B cell (primary cell): ENCODE measurements at regions not wholly inside any gene's neighbourhood (a gene's known extent, or its start where the extent isn't known, plus 50 kb on each side); places are given as distances from the start of the nearest gene placed in this dataset.

ENCODE experiments used
- ATAC-seq: fragments of 200-7000 bp; cut with Tn5 transposase; one replicate; pipeline ENCODE4 v1.10.0; 2021; ENCODE audit warnings: low read depth, mild to moderate bottlenecking, moderate number of reproducible peaks, moderate library complexity
- CTCF ChIA-PET: fragments of 350-600 bp; sonication (Branson Sonifier 250); formaldehyde crosslinking; loops from one replicate; lab custom pipeline; 2021; ENCODE audit warnings: antibody characterized with exemption, inconsistent platforms; lab: Charles Lee
- POLR2A ChIA-PET: fragments of 350-600 bp; sonication (Branson Sonifier 250); formaldehyde crosslinking; loops from one replicate; lab custom pipeline; 2021; ENCODE audit warnings: antibody characterized with exemption; lab: Charles Lee
- DNase-seq: peaks from one replicate; pipeline ENCODE4 v3.0.0; 2013
- H2AFZ ChIP-seq: 2 replicates; pipeline ENCODE4 v1.6.1; 2012; ENCODE audit warnings: mild to moderate bottlenecking, low read depth, low read length; ENCODE audit not compliant: insufficient read depth, poor library complexity, severe bottlenecking
- H3K27ac ChIP-seq, 2 donors: 1 replicate in 1 of 2; 2 replicates in 1 of 2; pipeline ENCODE4 v1.5.1; 2012 to 2013; ENCODE audit warnings: low read length in 2 of 2, mild to moderate bottlenecking in 2 of 2, moderate library complexity in 1 of 2
- H3K27me3 ChIP-seq, 4 experiments: fragments of 200-600 bp in 1 of 4; sonication (generic) in 1 of 4; replicated peaks in 1 of 4; 1 replicate in 2 of 4; 2 replicates in 2 of 4; pipeline versions ENCODE4 v1.6.1 to v1.7.0; 2013 to 2016; ENCODE audit warnings: low read length in 3 of 4, mild to moderate bottlenecking in 2 of 4, mixed read lengths in 1 of 4, moderate library complexity in 1 of 4; ENCODE audit not compliant: insufficient read depth in 4 of 4, control insufficient read depth in 3 of 4; ENCODE audit errors: control extremely low read depth in 1 of 4
- H3K36me3 ChIP-seq, 2 experiments: replicated peaks in 1 of 2; 1 replicate in 1 of 2; 2 replicates in 1 of 2; pipeline versions ENCODE4 v1.6.1 to v1.7.1; 2013; ENCODE audit warnings: low read length in 1 of 2; ENCODE audit not compliant: insufficient read depth in 2 of 2, control insufficient read depth in 1 of 2; ENCODE audit errors: control extremely low read depth in 1 of 2, extremely low read depth in 1 of 2
- H3K4me1 ChIP-seq, 2 donors: fragments of 200-600 bp in 1 of 2; sonication (generic) in 1 of 2; 1 replicate in 1 of 2; 2 replicates in 1 of 2; pipeline versions ENCODE4 v1.5.1 to v1.6.1; 2013 to 2017; ENCODE audit warnings: low read length in 2 of 2; ENCODE audit not compliant: control insufficient read depth in 2 of 2, insufficient read depth in 2 of 2
- H3K4me2 ChIP-seq: replicated peaks from 2 replicates; pipeline ENCODE3; 2012; ENCODE audit warnings: mild to moderate bottlenecking, low read depth, low read length; ENCODE audit not compliant: poor library complexity, severe bottlenecking
- H3K4me3 ChIP-seq, 5 experiments: fragments of 200-600 bp in 1 of 5; sonication (generic) in 1 of 5; 1 replicate in 3 of 5; 2 replicates in 2 of 5; pipeline versions ENCODE4 v1.5.1 to v1.7.0; 2011 to 2016; ENCODE audit warnings: low read length in 4 of 5, mild to moderate bottlenecking in 4 of 5, low read depth in 2 of 5, control low read depth in 1 of 5, moderate library complexity in 1 of 5; ENCODE audit not compliant: insufficient read depth in 1 of 5; ENCODE audit errors: control extremely low read depth in 1 of 5, extremely low read depth in 1 of 5
- H3K79me2 ChIP-seq: fragments of 200-600 bp; sonication (generic); one replicate; pipeline ENCODE4 v1.6.0; 2016; ENCODE audit warnings: low read length; ENCODE audit not compliant: control insufficient read depth, insufficient read depth
- H3K9ac ChIP-seq: fragments of 200-600 bp; sonication (generic); 2 replicates; pipeline ENCODE4 v1.6.1; 2017; ENCODE audit warnings: mild to moderate bottlenecking, low read length, moderate library complexity
- H3K9me3 ChIP-seq, 3 donors: one replicate each; pipeline versions ENCODE4 v1.6.1 to v1.7.1; 2013; ENCODE audit warnings: low read length in 2 of 3; ENCODE audit not compliant: control insufficient read depth in 2 of 3, insufficient read depth in 1 of 3; ENCODE audit errors: control extremely low read depth in 1 of 3
- H4K20me1 ChIP-seq: 2 replicates; pipeline ENCODE4 v1.6.0; 2012; ENCODE audit warnings: mild to moderate bottlenecking, low read length; ENCODE audit not compliant: insufficient read depth, control insufficient read depth, poor library complexity, severe bottlenecking
- H3K27ac Mint-ChIP-seq: one replicate; pipeline ENCODE4 v1.8.0; 2021; ENCODE audit warnings: mixed read lengths
- H3K27me3 Mint-ChIP-seq: one replicate; pipeline ENCODE4 v1.8.0; 2021; ENCODE audit warnings: mixed read lengths
- H3K4me1 Mint-ChIP-seq: one replicate; pipeline ENCODE4 v1.8.0; 2021; ENCODE audit warnings: mixed read lengths
- H3K4me3 Mint-ChIP-seq: one replicate; pipeline ENCODE4 v1.8.0; 2021; ENCODE audit warnings: mixed read lengths
- H3K9me3 Mint-ChIP-seq: one replicate; pipeline ENCODE4 v1.8.0; 2022; ENCODE audit warnings: mixed read lengths; ENCODE audit not compliant: insufficient read depth
- CTCF ChIP-seq: fragments of 200-600 bp; IDR thresholded peaks from one replicate; pipeline ENCODE4 v1.8.0; 2022; ENCODE audit warnings: antibody characterized with exemption, mild to moderate bottlenecking
- EZH2 ChIP-seq: IDR thresholded peaks from 2 replicates; pipeline ENCODE4 v1.6.1; 2012; ENCODE audit warnings: borderline replicate concordance, low read depth, mild to moderate bottlenecking, moderate library complexity, low read length; ENCODE audit not compliant: insufficient read depth, poor library complexity, severe bottlenecking
- WGBS: methylation state at CpG from one replicate; pipeline ENCODE4 v1.1.5; 2013; ENCODE audit warnings: missing lambda C conversion rate; ENCODE audit not compliant: insufficient coverage; 5-methylcytosine and 5-hydroxymethylcytosine counted together
- intact Hi-C: fragments of 100-400 bp; cut with micrococcal nuclease; formaldehyde crosslinking; loops from one replicate; pipeline ENCODE4 v1.10.0; 2022

GRCh38 chr5:173733425-173733824 lies 117.0 kb upstream of the BOD1 start:
- intact Hi-C loops: loop anchor here (10.0 kb wide), 1 partner anchor 49 kb away; no protein-coding TSS in a partner anchor
- Histone ChIP-seq H2AFZ (peak overlapping the region; percentile 64), H3K9me3 (peaks cover 0 to 4% (median 0%) of the 10 kb centered on the region in 3 donors), H3K27me3 (no peaks in the 10 kb centered on the region), H3K36me3 (no peaks in the 10 kb centered on the region), H3K27ac (peak overlapping the region; percentile 80 to 89), H3K79me2 (no peaks in the 10 kb centered on the region), H3K9ac (no peak overlapping the region), H3K4me1 (peaks cover 50 to 55% of the 10 kb centered on the region in 2 donors), H4K20me1 (no peaks in the 10 kb centered on the region), H3K4me2 (peak overlapping the region; percentile 54), H3K4me3 (no peak overlapping the region)
- Mint-ChIP-seq H3K9me3 (no peaks in the 10 kb centered on the region), H3K27me3 (no peaks in the 10 kb centered on the region), H3K4me3 (peak overlapping the region; percentile 67), H3K27ac (peak overlapping the region; percentile 92), H3K4me1 (peaks cover 63% of the 10 kb centered on the region)
- CTCF ChIA-PET: interaction anchor here (0.7 to 1.8 kb wide), 5 partner anchors 20 to 192 kb away, joined by 3 to 8 read pairs (median 4); no protein-coding TSS in a partner anchor
- no peak for TF ChIP-seq EZH2
- TF ChIP-seq CTCF: no peak
- ATAC-seq (no peak), DNase-seq (no peak)
- POLR2A ChIA-PET: interaction anchor here (1.1 kb wide), 2 partner anchors 88 to 170 kb away, joined by 3 read pairs; no protein-coding TSS in a partner anchor
- WGBS: 82% methylated on average over 6 of the region's 9 CpGs

- peak; percentile 79 for DNase-seq
- WGBS: 35% methylated on average over 15 of the region's 18 CpGs
- no peaks in the 10 kb centered on the region for H4K20me1 ChIP-seq
- H3K9ac ChIP-seq: no peak overlapping the region
- H3K79me2 ChIP-seq: no peaks in the 10 kb centered on the region
- H3K4me1 ChIP-seq: peaks cover 50 to 57% of the 10 kb centered on the region in 2 donors
- peak; percentile 63 for ATAC-seq
- peak overlapping the region; percentile 54 for H3K4me2 ChIP-seq
- CTCF ChIA-PET: interaction anchor here (0.7 to 1.8 kb wide), 7 partner anchors 8 to 191 kb away, joined by 3 to 8 read pairs (median 3); no protein-coding TSS in a partner anchor
- TF ChIP-seq CTCF (no peak), EZH2 (no peak)
- peaks cover 0 to 4% (median 0%) of the 10 kb centered on the region in 3 donors for H3K9me3 ChIP-seq
- H3K27me3 ChIP-seq: no peaks in the 10 kb centered on the region
- peak overlapping the region; percentile 80 to 89 for H3K27ac ChIP-seq
- intact Hi-C loops: loop anchor here (10.0 kb wide), 1 partner anchor 49 kb away; no protein-coding TSS in a partner anchor
- Mint-ChIP-seq H3K27ac (peak overlapping the region; percentile 92), H3K27me3 (no peaks in the 10 kb centered on the region), H3K9me3 (no peaks in the 10 kb centered on the region), H3K4me1 (peaks cover 66% of the 10 kb centered on the region), H3K4me3 (peak overlapping the region; percentile 67)
- H2AFZ ChIP-seq: peak overlapping the region; percentile 64
- H3K36me3 ChIP-seq: no peaks in the 10 kb centered on the region
- no peak overlapping the region for H3K4me3 ChIP-seq
- POLR2A ChIA-PET: interaction anchor here (0.7 to 1.1 kb wide), 3 partner anchors 87 to 170 kb away, joined by 3 to 4 read pairs (median 3); no protein-coding TSS in a partner anchor
Observed at GRCh38 chr5:173733831-173734501, 117.5 kb upstream of the BOD1 start.
